Testis (tissue), 2 donors: ENCODE measurements at regions not wholly inside any gene's neighbourhood (a gene's known extent, or its start where the extent isn't known, plus 50 kb on each side); places are given as distances from the start of the nearest gene placed in this dataset.

Experiments used
- POLR2A ChIP-seq: fragments of 450-650 bp; IDR thresholded peaks from one replicate; pipeline ENCODE4 v1.6.1; 2017; ENCODE audit warnings: antibody characterized with exemption, mild to moderate bottlenecking, moderate library complexity
- TF ChIP-seq, protein P1 (sequence below), 3 experiments: fragments of 450-650 bp in 2 of 3; fragments of 200-600 bp in 1 of 3; sonication (generic) in 1 of 3; IDR thresholded peaks; one replicate each; pipeline ENCODE4 v1.5.1; 2016 to 2019; ENCODE audit warnings: antibody characterized with exemption in 3 of 3, mild to moderate bottlenecking in 2 of 3, moderate library complexity in 1 of 3

GRCh38 chr5:88999853-89000252, 116.9 kb upstream of the MEF2C start:
- TF ChIP-seq POLR2A, result no peak
- TF ChIP-seq, protein P1, sequence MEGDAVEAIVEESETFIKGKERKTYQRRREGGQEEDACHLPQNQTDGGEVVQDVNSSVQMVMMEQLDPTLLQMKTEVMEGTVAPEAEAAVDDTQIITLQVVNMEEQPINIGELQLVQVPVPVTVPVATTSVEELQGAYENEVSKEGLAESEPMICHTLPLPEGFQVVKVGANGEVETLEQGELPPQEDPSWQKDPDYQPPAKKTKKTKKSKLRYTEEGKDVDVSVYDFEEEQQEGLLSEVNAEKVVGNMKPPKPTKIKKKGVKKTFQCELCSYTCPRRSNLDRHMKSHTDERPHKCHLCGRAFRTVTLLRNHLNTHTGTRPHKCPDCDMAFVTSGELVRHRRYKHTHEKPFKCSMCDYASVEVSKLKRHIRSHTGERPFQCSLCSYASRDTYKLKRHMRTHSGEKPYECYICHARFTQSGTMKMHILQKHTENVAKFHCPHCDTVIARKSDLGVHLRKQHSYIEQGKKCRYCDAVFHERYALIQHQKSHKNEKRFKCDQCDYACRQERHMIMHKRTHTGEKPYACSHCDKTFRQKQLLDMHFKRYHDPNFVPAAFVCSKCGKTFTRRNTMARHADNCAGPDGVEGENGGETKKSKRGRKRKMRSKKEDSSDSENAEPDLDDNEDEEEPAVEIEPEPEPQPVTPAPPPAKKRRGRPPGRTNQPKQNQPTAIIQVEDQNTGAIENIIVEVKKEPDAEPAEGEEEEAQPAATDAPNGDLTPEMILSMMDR (IDR thresholded peaks at IDR 0.05), result no peak
